WTC11 (cell line): ENCODE measurements at regions not wholly inside any gene's neighbourhood (a gene's known extent, or its start where the extent isn't known, plus 50 kb on each side); places are given as distances from the start of the nearest gene placed in this dataset.

Experiments
- ATAC-seq: fragments of 200-7000 bp; cut with Tn5 transposase; 2 replicates; pipeline ENCODE4 v1.10.0; 2021; ENCODE audit warnings: mild to moderate bottlenecking, moderate library complexity
- CTCF ChIA-PET: fragments of 300-600 bp; sonication (Branson Sonifier 250); formaldehyde crosslinking; loops from one replicate; lab custom pipeline; 2021; ENCODE audit warnings: antibody characterized with exemption; lab: Charles Lee
- POLR2A ChIA-PET: fragments of 350-600 bp; sonication (Branson Sonifier 250); formaldehyde crosslinking; loops from one replicate; lab custom pipeline; 2021; ENCODE audit warnings: antibody characterized with exemption; lab: Charles Lee
- DNase-seq: peaks from one replicate; pipeline ENCODE4 v3.0.0; 2021; ENCODE audit warnings: low spot score
- H3K27ac Mint-ChIP-seq: 2 replicates; pipeline ENCODE4 v1.8.0; 2021; ENCODE audit warnings: mixed read lengths
- H3K27me3 Mint-ChIP-seq: 2 replicates; pipeline ENCODE4 v1.8.0; 2021; ENCODE audit warnings: low read depth, mild to moderate bottlenecking, moderate library complexity, mixed read lengths
- H3K36me3 Mint-ChIP-seq: 2 replicates; pipeline ENCODE4 v1.8.0; 2021; ENCODE audit warnings: mixed read lengths
- H3K4me1 Mint-ChIP-seq: 2 replicates; pipeline ENCODE4 v1.8.0; 2022; ENCODE audit warnings: mixed read lengths
- H3K4me3 Mint-ChIP-seq: 2 replicates; pipeline ENCODE4 v1.8.0; 2021; ENCODE audit warnings: mild to moderate bottlenecking, moderate library complexity, mixed read lengths
- H3K9me3 Mint-ChIP-seq: 2 replicates; pipeline ENCODE4 v1.8.0; 2021; ENCODE audit warnings: mixed read lengths
- ERG ChIP-seq: fragments of 250-450 bp; sonication (Bioruptor Pico); IDR thresholded peaks from 2 replicates; pipeline ENCODE4 v1.8.0; 2021; ENCODE audit warnings: mild to moderate bottlenecking
- ETV6 ChIP-seq: sonication (generic); formaldehyde crosslinking; IDR thresholded peaks from 2 replicates; pipeline ENCODE4 v1.8.1; 2022; ENCODE audit warnings: mild to moderate bottlenecking, missing genetic modification reagents
- FOXP4 ChIP-seq: sonication (generic); formaldehyde crosslinking; IDR thresholded peaks from 2 replicates; pipeline ENCODE4 v1.8.0; 2022; ENCODE audit warnings: mild to moderate bottlenecking, missing genetic modification reagents
- GRHL2 ChIP-seq: fragments of 250-450 bp; sonication (Bioruptor Pico); IDR thresholded peaks from 2 replicates; pipeline ENCODE4 v1.8.0; 2022; ENCODE audit warnings: mild to moderate bottlenecking, moderate library complexity; ENCODE audit not compliant: insufficient replicate concordance, severe bottlenecking
- KAT7 ChIP-seq: sonication (generic); formaldehyde crosslinking; IDR thresholded peaks from 2 replicates; pipeline ENCODE4 v1.8.1; 2023; ENCODE audit warnings: missing genetic modification reagents, mild to moderate bottlenecking, borderline replicate concordance
- SOX15 ChIP-seq: fragments of 250-450 bp; sonication (Bioruptor Pico); IDR thresholded peaks from 2 replicates; pipeline ENCODE4 v1.9.0; 2021; ENCODE audit warnings: mild to moderate bottlenecking
- USF2 ChIP-seq: sonication (generic); formaldehyde crosslinking; IDR thresholded peaks from 2 replicates; pipeline ENCODE4 v1.8.1; 2023; ENCODE audit warnings: mild to moderate bottlenecking, missing genetic modification reagents, moderate library complexity
- ZNF138 ChIP-seq: sonication (generic); formaldehyde crosslinking; conservative IDR thresholded peaks from 2 replicates; pipeline ENCODE4 v1.8.1; 2022; ENCODE audit warnings: mild to moderate bottlenecking, moderate library complexity, missing genetic modification reagents
- ZNF532 ChIP-seq: fragments of 250-450 bp; sonication (Bioruptor Pico); IDR thresholded peaks from 2 replicates; pipeline ENCODE4 v1.9.0; 2021; ENCODE audit warnings: mild to moderate bottlenecking, borderline replicate concordance
- ZNF671 ChIP-seq: fragments of 250-450 bp; sonication (Bioruptor Pico); IDR thresholded peaks from 2 replicates; pipeline ENCODE4 v1.8.0; 2021; ENCODE audit warnings: mild to moderate bottlenecking
- TF ChIP-seq, protein P1 (sequence below): sonication (generic); formaldehyde crosslinking; IDR thresholded peaks from 2 replicates; pipeline ENCODE4 v1.8.0; 2023; ENCODE audit warnings: mild to moderate bottlenecking, missing genetic modification reagents
- TF ChIP-seq, protein P2 (sequence below): sonication (generic); formaldehyde crosslinking; IDR thresholded peaks from 2 replicates; pipeline ENCODE4 v1.8.0; 2022; ENCODE audit warnings: mild to moderate bottlenecking, missing genetic modification reagents
- TF ChIP-seq, protein P3 (sequence below): fragments of 200-600 bp; IDR thresholded peaks from 2 replicates; pipeline ENCODE4 v1.8.0; 2022; ENCODE audit warnings: antibody characterized with exemption
- TF ChIP-seq, protein P4 (sequence below): fragments of 250-450 bp; sonication (Bioruptor Pico); conservative IDR thresholded peaks from 2 replicates; pipeline ENCODE4 v1.9.0; 2021; ENCODE audit warnings: mild to moderate bottlenecking

DNA sequence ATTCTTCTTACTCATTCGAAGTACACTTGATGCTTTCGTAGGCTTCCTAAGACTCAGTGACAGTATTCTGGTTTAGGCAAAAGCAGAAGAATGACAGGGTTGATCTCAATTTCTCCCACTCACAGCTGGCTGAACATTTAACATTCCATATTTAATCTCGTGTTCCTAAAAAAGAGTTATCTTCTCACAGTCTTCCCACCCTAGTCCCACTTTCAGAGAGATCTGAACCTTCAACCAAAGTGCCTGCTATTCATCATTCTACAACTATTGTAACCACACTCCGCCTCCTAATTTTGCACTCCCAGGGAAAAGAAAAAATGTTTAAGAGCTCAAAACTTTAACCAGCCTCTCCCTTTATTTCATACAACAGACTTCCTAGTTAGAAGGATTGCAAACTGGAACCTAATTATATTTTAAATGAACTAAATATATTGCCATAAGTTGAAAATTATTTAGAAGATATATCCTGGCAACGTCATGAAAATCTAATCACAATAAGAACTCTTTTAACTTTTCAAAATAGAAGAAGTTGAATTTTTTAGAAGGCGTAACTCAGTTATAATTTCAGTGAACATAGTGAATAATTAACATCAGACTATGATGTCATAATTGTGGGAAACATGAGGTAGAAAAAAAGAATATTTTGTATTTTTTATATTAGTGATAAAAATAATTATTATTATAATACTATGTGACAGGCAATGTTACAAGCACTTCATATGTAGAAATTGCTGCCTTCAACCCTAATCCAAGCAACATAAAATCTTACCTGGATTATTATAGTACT, 540.9 kb upstream of the ADGRL2 start:
- H3K27me3 Mint-ChIP-seq, result no peaks in the 10 kb centered on the region
- DNase-seq, result no peak
- CTCF ChIA-PET, result no interaction called here
- H3K4me1 Mint-ChIP-seq, result peaks cover 30% of the 10 kb centered on the region
- peaks cover 9% of the 10 kb centered on the region for H3K9me3 Mint-ChIP-seq
- peaks cover 8% of the 10 kb centered on the region for H3K36me3 Mint-ChIP-seq
- H3K4me3 Mint-ChIP-seq, result no peak overlapping the region
- no peak for TF ChIP-seq KAT7 (CRISPR knock-in tag)
- TF ChIP-seq ETV6 (CRISPR knock-in tag), result no peak
- TF ChIP-seq ERG (CRISPR knock-in tag), result no peak
- TF ChIP-seq, protein P1, sequence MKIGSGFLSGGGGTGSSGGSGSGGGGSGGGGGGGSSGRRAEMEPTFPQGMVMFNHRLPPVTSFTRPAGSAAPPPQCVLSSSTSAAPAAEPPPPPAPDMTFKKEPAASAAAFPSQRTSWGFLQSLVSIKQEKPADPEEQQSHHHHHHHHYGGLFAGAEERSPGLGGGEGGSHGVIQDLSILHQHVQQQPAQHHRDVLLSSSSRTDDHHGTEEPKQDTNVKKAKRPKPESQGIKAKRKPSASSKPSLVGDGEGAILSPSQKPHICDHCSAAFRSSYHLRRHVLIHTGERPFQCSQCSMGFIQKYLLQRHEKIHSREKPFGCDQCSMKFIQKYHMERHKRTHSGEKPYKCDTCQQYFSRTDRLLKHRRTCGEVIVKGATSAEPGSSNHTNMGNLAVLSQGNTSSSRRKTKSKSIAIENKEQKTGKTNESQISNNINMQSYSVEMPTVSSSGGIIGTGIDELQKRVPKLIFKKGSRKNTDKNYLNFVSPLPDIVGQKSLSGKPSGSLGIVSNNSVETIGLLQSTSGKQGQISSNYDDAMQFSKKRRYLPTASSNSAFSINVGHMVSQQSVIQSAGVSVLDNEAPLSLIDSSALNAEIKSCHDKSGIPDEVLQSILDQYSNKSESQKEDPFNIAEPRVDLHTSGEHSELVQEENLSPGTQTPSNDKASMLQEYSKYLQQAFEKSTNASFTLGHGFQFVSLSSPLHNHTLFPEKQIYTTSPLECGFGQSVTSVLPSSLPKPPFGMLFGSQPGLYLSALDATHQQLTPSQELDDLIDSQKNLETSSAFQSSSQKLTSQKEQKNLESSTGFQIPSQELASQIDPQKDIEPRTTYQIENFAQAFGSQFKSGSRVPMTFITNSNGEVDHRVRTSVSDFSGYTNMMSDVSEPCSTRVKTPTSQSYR (CRISPR knock-in tag), result no peak
- no peak for TF ChIP-seq GRHL2 (CRISPR knock-in tag)
- TF ChIP-seq, all 79 proteins: peak for 0
- ATAC-seq, result no peak
- H3K27ac Mint-ChIP-seq, result no peak overlapping the region
- POLR2A ChIA-PET, result no interaction called here

DNA sequence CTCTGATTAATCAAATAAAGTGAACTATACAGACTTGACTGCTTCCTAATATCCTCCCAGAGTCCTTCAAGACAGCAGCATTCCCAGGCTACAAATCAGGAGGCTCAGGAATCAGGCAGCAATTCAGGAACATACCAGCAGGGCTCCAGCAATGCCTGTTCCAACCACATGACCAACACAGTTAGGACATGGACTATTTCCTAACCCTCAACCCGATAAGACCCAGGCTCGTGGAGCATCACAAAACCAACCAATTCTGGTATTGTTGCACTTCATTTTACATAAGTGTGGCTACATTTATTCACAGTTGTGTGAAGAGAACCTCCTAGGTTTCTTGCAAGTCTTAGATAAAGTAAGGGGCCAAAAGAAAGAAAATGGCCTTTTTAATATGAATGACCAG, 546.2 kb upstream of the ADGRL2 start:
- H3K27me3 Mint-ChIP-seq, result no peaks in the 10 kb centered on the region
- TF ChIP-seq SOX15 (CRISPR knock-in tag) (no peak), ZNF671 (peak; percentile 61; the same call in 1 of the 2 replicates), ZNF138 (CRISPR knock-in tag) (no peak), ZNF532 (0 out of 2 replicates have a peak, but pooled peaks have one; percentile 9), FOXP4 (CRISPR knock-in tag) (no peak), GRHL2 (CRISPR knock-in tag) (no peak), USF2 (CRISPR knock-in tag) (peak; percentile 70)
- TF ChIP-seq, protein P2, sequence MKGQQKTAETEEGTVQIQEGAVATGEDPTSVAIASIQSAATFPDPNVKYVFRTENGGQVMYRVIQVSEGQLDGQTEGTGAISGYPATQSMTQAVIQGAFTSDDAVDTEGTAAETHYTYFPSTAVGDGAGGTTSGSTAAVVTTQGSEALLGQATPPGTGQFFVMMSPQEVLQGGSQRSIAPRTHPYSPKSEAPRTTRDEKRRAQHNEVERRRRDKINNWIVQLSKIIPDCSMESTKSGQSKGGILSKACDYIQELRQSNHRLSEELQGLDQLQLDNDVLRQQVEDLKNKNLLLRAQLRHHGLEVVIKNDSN (CRISPR knock-in tag), result peak; percentile 59
- TF ChIP-seq, protein P3, sequence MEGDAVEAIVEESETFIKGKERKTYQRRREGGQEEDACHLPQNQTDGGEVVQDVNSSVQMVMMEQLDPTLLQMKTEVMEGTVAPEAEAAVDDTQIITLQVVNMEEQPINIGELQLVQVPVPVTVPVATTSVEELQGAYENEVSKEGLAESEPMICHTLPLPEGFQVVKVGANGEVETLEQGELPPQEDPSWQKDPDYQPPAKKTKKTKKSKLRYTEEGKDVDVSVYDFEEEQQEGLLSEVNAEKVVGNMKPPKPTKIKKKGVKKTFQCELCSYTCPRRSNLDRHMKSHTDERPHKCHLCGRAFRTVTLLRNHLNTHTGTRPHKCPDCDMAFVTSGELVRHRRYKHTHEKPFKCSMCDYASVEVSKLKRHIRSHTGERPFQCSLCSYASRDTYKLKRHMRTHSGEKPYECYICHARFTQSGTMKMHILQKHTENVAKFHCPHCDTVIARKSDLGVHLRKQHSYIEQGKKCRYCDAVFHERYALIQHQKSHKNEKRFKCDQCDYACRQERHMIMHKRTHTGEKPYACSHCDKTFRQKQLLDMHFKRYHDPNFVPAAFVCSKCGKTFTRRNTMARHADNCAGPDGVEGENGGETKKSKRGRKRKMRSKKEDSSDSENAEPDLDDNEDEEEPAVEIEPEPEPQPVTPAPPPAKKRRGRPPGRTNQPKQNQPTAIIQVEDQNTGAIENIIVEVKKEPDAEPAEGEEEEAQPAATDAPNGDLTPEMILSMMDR, result peak; percentile 39; the same call in 1 of the 2 replicates
- TF ChIP-seq, protein P4, sequence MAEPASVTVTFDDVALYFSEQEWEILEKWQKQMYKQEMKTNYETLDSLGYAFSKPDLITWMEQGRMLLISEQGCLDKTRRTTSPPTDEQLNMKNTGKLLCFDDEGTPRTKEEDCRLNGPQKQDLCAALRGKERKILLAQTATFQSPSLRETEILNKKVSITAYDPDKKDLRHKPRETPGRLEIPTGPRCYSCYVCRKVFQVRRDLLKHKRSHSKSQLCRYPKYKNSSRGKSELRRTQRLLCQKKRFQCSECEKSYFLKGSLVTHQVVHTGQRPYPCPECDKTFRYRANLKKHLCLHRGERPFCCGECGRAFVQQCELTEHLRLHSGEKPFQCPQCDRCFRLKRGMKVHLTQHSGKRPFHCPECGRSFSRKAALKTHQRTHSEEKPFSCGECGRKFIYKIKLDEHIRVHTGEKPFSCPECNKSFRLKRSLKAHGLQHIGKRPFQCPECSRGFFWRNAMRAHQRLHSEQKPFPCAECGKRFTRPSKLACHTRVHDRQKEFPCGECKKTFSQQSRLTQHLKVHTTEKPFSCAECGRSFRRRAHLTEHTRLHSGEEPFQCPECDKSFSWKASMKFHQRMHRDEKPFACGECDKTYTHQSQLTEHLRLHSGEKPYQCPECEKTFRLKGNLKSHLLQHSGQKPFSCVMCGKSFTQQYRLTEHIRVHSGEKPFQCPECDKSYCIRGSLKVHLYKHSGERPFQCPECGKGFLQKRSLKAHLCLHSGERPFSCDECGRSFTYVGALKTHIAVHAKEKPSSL (CRISPR knock-in tag), result 0 out of 2 replicates have a peak, but pooled peaks have one; percentile 73
- DNase-seq (peak; percentile 35), ATAC-seq (peak; percentile 88)
- H3K36me3 Mint-ChIP-seq, result peaks cover 22% of the 10 kb centered on the region
- no peak overlapping the region for H3K4me3 Mint-ChIP-seq
- no peak overlapping the region; the same call in 1 of the 2 replicates for H3K27ac Mint-ChIP-seq
- POLR2A ChIA-PET, result interaction anchor here (0.8 kb wide), 1 partner anchor 323 kb away, joined by 3 read pairs; no protein-coding TSS in a partner anchor
- peaks cover 5% of the 10 kb centered on the region for H3K9me3 Mint-ChIP-seq
- CTCF ChIA-PET, result interaction anchor here (1.3 kb wide), 1 partner anchor 461 kb away, joined by 3 read pairs; no protein-coding TSS in a partner anchor
- H3K4me1 Mint-ChIP-seq, result peaks cover 65% of the 10 kb centered on the region
